Karpas-422 (cell line): ENCODE measurements at regions not wholly inside any gene's neighbourhood (a gene's known extent, or its start where the extent isn't known, plus 50 kb on each side); places are given as distances from the start of the nearest gene placed in this dataset.
"Not testable (repeated sequence)": the region's sequence is repeated elsewhere in the genome, so short reads cannot be mapped to it uniquely, and the experiment has no call there.

Experiments
- DNase-seq: peaks from one replicate; pipeline ENCODE4 v3.0.0-alpha.2; 2015
- H2AFZ ChIP-seq: fragments of 200-600 bp; sonication (generic); 2 replicates; pipeline ENCODE4 v1.6.1; 2014; ENCODE audit warnings: antibody characterized with exemption, low read length, mixed read lengths
- H3K27ac ChIP-seq: fragments of 200-600 bp; sonication (generic); 2 replicates; pipeline ENCODE4 v1.5.1; 2014; ENCODE audit warnings: mild to moderate bottlenecking, low read length, moderate library complexity
- H3K27me3 ChIP-seq: fragments of 200-600 bp; sonication (generic); 2 replicates; pipeline ENCODE4 v1.6.1; 2014; ENCODE audit warnings: low read length, mixed read lengths
- H3K36me3 ChIP-seq: fragments of 200-600 bp; sonication (generic); 2 replicates; pipeline ENCODE4 v1.6.1; 2014; ENCODE audit warnings: low read length, mixed read lengths; ENCODE audit not compliant: insufficient read depth
- H3K4me1 ChIP-seq: fragments of 200-600 bp; sonication (generic); 2 replicates; pipeline ENCODE4 v1.6.1; 2014; ENCODE audit warnings: mild to moderate bottlenecking, low read length, mixed read lengths
- H3K4me2 ChIP-seq: fragments of 200-600 bp; sonication (generic); 2 replicates; pipeline ENCODE4 v1.6.1; 2014; ENCODE audit warnings: low read length, low read depth, mild to moderate bottlenecking; ENCODE audit not compliant: poor library complexity, severe bottlenecking
- H3K4me3 ChIP-seq: fragments of 200-600 bp; sonication (generic); 2 replicates; pipeline ENCODE4 v1.5.1; 2014; ENCODE audit warnings: mild to moderate bottlenecking, antibody characterized with exemption, low read length, mixed read lengths
- H3K79me2 ChIP-seq: fragments of 200-600 bp; sonication (generic); 2 replicates; pipeline ENCODE4 v1.6.1; 2014; ENCODE audit warnings: mild to moderate bottlenecking, low read length, mixed read lengths
- H3K9ac ChIP-seq: fragments of 200-600 bp; sonication (generic); 2 replicates; pipeline ENCODE4 v1.6.0; 2014; ENCODE audit warnings: low read length
- H3K9me2 ChIP-seq: fragments of 200-600 bp; sonication (generic), shearing (Covaris generic); replicated peaks from 2 replicates; pipeline ENCODE4 v1.6.0; 2014; ENCODE audit warnings: mild to moderate bottlenecking, low read length, moderate library complexity; ENCODE audit not compliant: insufficient read depth
- H3K9me3 ChIP-seq: fragments of 300-700, 200-600 bp; sonication (generic); 2 replicates; pipeline ENCODE4 v1.6.1; 2014; ENCODE audit warnings: low read length, mixed read lengths
- H4K20me1 ChIP-seq: fragments of 200-600 bp; sonication (generic); 2 replicates; pipeline ENCODE4 v1.6.1; 2014; ENCODE audit warnings: mild to moderate bottlenecking, antibody characterized with exemption, low read length, low read depth; ENCODE audit not compliant: insufficient read depth

DNA sequence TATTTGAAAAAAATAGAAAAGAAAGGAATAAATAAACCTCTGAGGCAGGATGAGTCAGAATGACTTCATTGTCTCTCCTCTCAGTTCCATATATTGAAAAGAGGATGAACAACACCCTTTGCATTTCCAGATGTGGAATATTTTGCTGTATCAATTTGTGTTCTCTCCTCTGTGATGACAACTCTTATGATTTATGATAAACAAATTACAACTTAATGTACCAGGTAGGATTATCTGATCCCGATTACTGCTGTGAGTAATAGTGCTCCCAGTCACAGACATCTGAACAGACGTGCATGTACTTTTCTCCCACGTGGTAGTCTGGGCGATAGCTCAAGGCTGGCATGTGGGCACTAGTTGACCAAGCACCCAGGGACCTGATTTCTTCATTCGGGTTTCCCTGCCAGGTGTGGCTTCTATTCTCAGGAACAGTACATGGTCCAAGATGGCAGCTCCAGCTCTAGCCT, 142.1 kb upstream of the SULF2 start:
- no peak overlapping the region for H3K9ac ChIP-seq
- H3K4me1 ChIP-seq, result no peaks in the 10 kb centered on the region
- no peak overlapping the region for H3K4me3 ChIP-seq
- H3K27ac ChIP-seq, result no peak overlapping the region
- DNase-seq, result no peak
- no peaks in the 10 kb centered on the region for H3K9me2 ChIP-seq
- no peak overlapping the region for H2AFZ ChIP-seq
- H4K20me1 ChIP-seq, result no peaks in the 10 kb centered on the region
- no peaks in the 10 kb centered on the region for H3K79me2 ChIP-seq
- no peak overlapping the region for H3K4me2 ChIP-seq
- H3K36me3 ChIP-seq, result no peaks in the 10 kb centered on the region
- no peaks in the 10 kb centered on the region for H3K27me3 ChIP-seq
- peaks cover 3% of the 10 kb centered on the region; the same call in 1 of the 2 replicates for H3K9me3 ChIP-seq

DNA sequence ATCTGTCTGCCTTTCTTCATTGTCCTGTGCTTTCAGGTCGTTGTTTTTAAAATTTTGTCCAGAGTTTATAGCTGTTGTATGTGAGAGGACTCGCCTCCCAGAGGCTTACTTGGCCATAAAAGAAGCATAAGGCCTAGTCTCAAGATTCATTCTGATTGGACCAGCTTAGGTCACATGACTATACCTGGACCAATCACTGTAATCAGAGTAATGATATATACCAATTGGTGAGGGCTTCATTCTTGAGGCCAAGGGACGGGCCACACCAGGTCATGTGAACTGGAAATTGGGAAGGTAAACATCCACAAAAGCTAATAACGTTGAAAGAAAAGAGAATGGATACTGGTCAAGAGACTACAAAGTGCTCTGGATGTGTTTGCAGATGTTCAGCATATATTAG, 141.4 kb upstream of the SULF2 start:
- Histone ChIP-seq H3K27me3 (no peaks in the 10 kb centered on the region), H2AFZ (no peak overlapping the region), H3K9ac (no peak overlapping the region), H3K4me1 (no peaks in the 10 kb centered on the region), H3K9me2 (no peaks in the 10 kb centered on the region), H4K20me1 (no peaks in the 10 kb centered on the region), H3K79me2 (no peaks in the 10 kb centered on the region), H3K4me2 (no peak overlapping the region), H3K27ac (no peak overlapping the region), H3K9me3 (peaks cover 3% of the 10 kb centered on the region; the same call in 1 of the 2 replicates), H3K36me3 (no peaks in the 10 kb centered on the region), H3K4me3 (no peak overlapping the region)
- DNase-seq, result peak; percentile 47

DNA sequence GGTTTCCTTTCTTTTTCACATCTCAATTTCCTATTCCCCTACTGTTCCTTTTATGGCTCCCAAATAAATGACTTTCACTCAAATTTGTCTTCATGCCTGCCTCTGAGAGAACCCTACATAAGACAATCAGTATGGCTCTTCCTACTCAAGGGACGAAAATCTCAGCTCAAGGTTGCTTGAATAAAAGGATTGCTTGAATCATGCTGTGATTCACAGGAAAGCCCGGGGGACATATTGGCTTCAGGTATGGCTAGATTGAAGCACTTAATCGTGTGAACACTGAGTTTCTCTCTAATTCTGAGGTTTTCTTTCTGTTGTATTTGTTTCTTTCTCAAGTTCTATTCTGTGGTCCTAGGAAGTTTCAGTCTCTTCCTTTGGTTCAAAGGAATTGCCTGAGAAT, 140.3 kb upstream of the SULF2 start:
- H3K9me2 ChIP-seq, result no peaks in the 10 kb centered on the region
- H3K36me3 ChIP-seq, result no peaks in the 10 kb centered on the region
- no peak overlapping the region for H3K4me3 ChIP-seq
- DNase-seq, result no peak
- no peaks in the 10 kb centered on the region for H3K27me3 ChIP-seq
- no peak overlapping the region for H2AFZ ChIP-seq
- no peaks in the 10 kb centered on the region for H3K79me2 ChIP-seq
- H3K4me2 ChIP-seq, result no peak overlapping the region
- no peak overlapping the region for H3K9ac ChIP-seq
- H3K4me1 ChIP-seq, result no peaks in the 10 kb centered on the region
- no peak overlapping the region for H3K27ac ChIP-seq
- H4K20me1 ChIP-seq, result no peaks in the 10 kb centered on the region
- H3K9me3 ChIP-seq, result peaks cover 3% of the 10 kb centered on the region; the same call in 1 of the 2 replicates

DNA sequence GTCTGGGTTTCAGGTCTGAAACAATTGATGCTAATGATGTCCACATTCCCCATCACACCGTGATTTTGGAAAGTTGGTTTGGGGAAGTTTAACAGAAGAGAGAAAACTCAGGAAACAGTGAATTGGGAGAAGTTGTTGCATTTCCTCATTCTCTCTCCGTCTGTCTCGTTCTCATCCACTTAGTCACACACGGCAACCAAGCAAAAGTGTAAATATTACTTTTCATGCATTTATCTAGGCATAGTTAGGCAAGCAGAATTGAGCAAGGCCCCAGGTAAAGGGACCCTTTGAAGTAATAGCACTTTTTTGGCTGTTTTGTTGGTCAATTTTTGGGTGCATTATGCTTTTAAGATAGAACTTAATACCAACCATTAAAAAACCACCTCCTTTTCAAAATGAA, 137.0 kb upstream of the SULF2 start:
- no peaks in the 10 kb centered on the region for H3K9me2 ChIP-seq
- H3K36me3 ChIP-seq, result no peaks in the 10 kb centered on the region
- no peak overlapping the region for H3K4me2 ChIP-seq

DNA sequence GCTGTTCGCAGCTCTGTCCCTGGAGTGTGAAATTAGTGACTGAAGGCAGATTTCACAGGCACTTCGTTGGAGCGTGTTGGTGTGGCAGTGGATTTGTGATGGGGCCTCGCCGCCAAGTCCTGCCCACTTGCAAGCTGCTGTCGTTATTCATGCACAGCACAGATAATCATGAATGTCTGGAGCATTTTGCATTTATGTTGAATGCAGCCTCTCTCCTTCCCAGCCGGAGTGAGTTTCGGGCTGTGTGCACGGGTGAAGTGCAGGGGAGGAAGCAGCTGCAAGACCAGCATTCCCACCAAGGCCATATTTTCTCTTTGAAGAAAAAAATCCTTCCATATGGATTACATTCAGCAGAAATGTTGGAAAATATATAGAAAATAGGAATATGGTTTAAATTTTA, 136.5 kb upstream of the SULF2 start:
- H3K9me2 ChIP-seq, H3K4me2 ChIP-seq, H3K9ac ChIP-seq, H4K20me1 ChIP-seq, H3K27me3 ChIP-seq, H3K4me3 ChIP-seq, H3K4me1 ChIP-seq, DNase-seq, H2AFZ ChIP-seq, H3K27ac ChIP-seq, H3K36me3 ChIP-seq, H3K79me2 ChIP-seq: not testable (repeated sequence)
- peaks cover 18% of the 10 kb centered on the region for H3K9me3 ChIP-seq

More for the DNA sequence above, 137.0 kb upstream of the SULF2 start:
- H3K9ac ChIP-seq, result no peak overlapping the region
- no peak for DNase-seq
- no peak overlapping the region for H2AFZ ChIP-seq
- H4K20me1 ChIP-seq, result no peaks in the 10 kb centered on the region
- no peaks in the 10 kb centered on the region for H3K79me2 ChIP-seq
- no peaks in the 10 kb centered on the region for H3K27me3 ChIP-seq
- H3K4me3 ChIP-seq, result no peak overlapping the region
- H3K9me3 ChIP-seq, result peaks cover 14% of the 10 kb centered on the region
- no peak overlapping the region for H3K27ac ChIP-seq
- no peaks in the 10 kb centered on the region for H3K4me1 ChIP-seq

DNA sequence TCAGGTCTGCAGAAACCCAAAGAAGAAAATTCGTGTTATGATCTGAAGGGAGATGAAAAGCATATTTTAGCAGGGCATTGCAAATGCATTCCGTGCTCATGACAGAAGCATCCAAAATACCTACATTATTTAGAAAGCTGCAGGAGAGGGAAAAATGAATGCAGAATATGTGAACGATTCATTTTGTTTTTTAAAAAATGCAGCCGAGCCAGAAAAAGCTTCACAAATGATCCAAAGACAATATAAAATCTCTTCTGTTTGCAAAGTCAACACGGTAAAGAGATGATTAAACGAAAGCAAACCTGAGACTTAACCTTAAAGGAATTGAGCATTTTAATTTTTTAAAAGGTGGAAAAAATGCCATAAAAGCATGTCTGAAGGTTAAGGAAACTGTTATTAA, 136.1 kb upstream of the SULF2 start:
- no peaks in the 10 kb centered on the region for H4K20me1 ChIP-seq

DNA sequence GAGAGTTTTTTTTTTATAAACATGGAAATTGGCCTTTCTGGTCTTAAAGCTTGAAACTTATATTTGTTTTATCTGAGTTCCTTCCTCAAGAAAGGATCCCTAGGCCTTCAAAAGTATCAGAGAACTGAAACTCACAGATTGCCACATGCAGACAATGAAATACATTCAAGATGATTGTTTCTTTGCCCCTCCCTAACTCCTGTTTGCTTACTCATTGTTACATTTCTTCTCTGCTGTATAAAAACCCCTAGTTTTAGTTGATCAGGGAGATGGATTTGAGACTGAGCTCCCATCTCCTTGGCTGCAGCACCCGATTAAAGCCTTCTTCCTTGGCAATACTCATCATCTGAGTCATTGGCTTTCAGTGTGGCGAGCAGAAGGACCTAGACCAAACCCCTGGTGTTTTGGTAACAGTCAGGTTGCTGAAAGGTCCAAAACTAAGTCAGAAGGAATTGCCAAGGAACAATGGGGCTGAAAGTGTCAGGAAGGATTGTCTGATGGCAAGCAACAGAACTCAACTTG, 132.3 kb upstream of the SULF2 start:
- H3K27ac ChIP-seq, result no peak overlapping the region
- DNase-seq, result no peak
- H3K79me2 ChIP-seq, result no peaks in the 10 kb centered on the region
- no peak overlapping the region for H2AFZ ChIP-seq
- no peak overlapping the region for H3K9ac ChIP-seq
- no peaks in the 10 kb centered on the region for H3K36me3 ChIP-seq
- H3K4me2 ChIP-seq, result no peak overlapping the region
- H3K9me2 ChIP-seq, result no peaks in the 10 kb centered on the region
- H4K20me1 ChIP-seq, result no peaks in the 10 kb centered on the region
- peaks cover 19% of the 10 kb centered on the region for H3K9me3 ChIP-seq
- no peaks in the 10 kb centered on the region for H3K4me1 ChIP-seq
- H3K27me3 ChIP-seq, result no peaks in the 10 kb centered on the region
- no peak overlapping the region for H3K4me3 ChIP-seq

More for the DNA sequence above, 136.1 kb upstream of the SULF2 start:
- Histone ChIP-seq H3K79me2 (no peaks in the 10 kb centered on the region), H3K4me3 (no peak overlapping the region), H3K4me2 (no peak overlapping the region), H3K9me3 (peaks cover 19% of the 10 kb centered on the region), H2AFZ (no peak overlapping the region), H3K27me3 (no peaks in the 10 kb centered on the region), H3K9ac (no peak overlapping the region), H3K9me2 (no peaks in the 10 kb centered on the region), H3K36me3 (no peaks in the 10 kb centered on the region), H3K27ac (no peak overlapping the region), H3K4me1 (no peaks in the 10 kb centered on the region)
- DNase-seq, result no peak

DNA sequence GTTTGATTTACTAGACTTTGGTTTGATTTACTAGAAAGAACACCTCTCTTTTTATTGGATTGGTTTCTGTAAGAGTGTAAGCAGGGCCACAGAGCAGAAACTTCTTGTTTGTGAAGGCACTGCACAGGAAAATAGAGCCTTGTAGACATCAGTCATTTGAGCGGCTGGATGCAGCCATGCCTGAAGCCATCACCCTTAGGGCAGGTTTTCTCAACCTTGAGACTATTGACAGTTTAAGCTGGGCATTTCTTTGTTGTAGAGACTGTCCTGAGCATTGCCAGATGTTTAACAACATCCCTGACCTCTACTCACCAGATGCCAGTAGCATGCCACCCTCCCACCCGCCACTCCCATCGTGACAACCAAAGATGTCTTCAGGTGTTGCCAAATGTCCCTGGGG, 130.2 kb upstream of the SULF2 start:
- H3K9me3 ChIP-seq, result peaks cover 19% of the 10 kb centered on the region
- no peak overlapping the region for H3K4me2 ChIP-seq
- H3K27me3 ChIP-seq, result no peaks in the 10 kb centered on the region
- no peak for DNase-seq
- H3K4me1 ChIP-seq, result no peaks in the 10 kb centered on the region
- H3K36me3 ChIP-seq, result no peaks in the 10 kb centered on the region
- no peak overlapping the region for H3K27ac ChIP-seq
- H4K20me1 ChIP-seq, result no peaks in the 10 kb centered on the region
- H3K79me2 ChIP-seq, result no peaks in the 10 kb centered on the region
- H3K9ac ChIP-seq, result no peak overlapping the region
- no peak overlapping the region for H3K4me3 ChIP-seq
- no peaks in the 10 kb centered on the region for H3K9me2 ChIP-seq
- H2AFZ ChIP-seq, result no peak overlapping the region

DNA sequence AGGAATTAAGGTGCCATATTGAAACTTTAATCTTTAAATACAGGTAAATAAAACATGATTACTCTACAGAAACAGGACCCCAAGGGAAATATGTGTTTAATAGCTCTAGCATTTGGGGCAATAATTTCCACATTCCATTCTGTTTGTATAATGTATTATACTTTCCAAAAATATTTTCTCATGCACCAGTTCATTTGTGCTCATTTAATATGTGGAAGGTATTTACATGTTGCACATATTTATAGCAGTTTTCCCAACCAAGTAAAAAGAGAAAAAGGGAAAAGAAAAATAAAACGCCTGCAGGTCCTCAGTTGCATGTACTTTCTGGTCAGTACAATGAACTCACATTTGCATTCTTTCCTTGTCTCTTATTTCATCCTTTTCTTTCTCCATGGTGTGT, 129.5 kb upstream of the SULF2 start:
- Histone ChIP-seq H3K4me2 (no peak overlapping the region), H3K4me1 (no peaks in the 10 kb centered on the region), H3K27me3 (no peaks in the 10 kb centered on the region), H3K9me3 (peaks cover 19% of the 10 kb centered on the region), H3K9me2 (no peaks in the 10 kb centered on the region), H3K79me2 (no peaks in the 10 kb centered on the region), H4K20me1 (no peaks in the 10 kb centered on the region), H3K9ac (no peak overlapping the region), H3K27ac (no peak overlapping the region), H3K4me3 (no peak overlapping the region), H2AFZ (no peak overlapping the region), H3K36me3 (no peaks in the 10 kb centered on the region)
- no peak for DNase-seq
